Right cardiac atrium (tissue), 5 donors: ENCODE measurements at regions not wholly inside any gene's neighbourhood (a gene's known extent, or its start where the extent isn't known, plus 50 kb on each side); places are given as distances from the start of the nearest gene placed in this dataset.

Source experiments
- ATAC-seq, 2 donors: fragments of 200-7000 bp; cut with Tn5 transposase; one replicate each; pipeline versions ENCODE4 v1.8.0 to v1.9.1; 2020; ENCODE audit warnings: moderate library complexity in 2 of 2, mild to moderate bottlenecking in 1 of 2
- DNase-seq, 3 donors: peaks; one replicate each; pipeline ENCODE4 v3.0.0-alpha.2; 2020
- H3K27ac ChIP-seq: one replicate; pipeline ENCODE4 v1.5.1; 2013; ENCODE audit warnings: mild to moderate bottlenecking, low read length, control low read depth, moderate library complexity
- H3K27me3 ChIP-seq: one replicate; pipeline ENCODE4 v1.6.1; 2013; ENCODE audit not compliant: control insufficient read depth, insufficient read depth
- H3K4me1 ChIP-seq: one replicate; pipeline ENCODE4 v1.6.1; 2013; ENCODE audit warnings: low read length; ENCODE audit not compliant: control insufficient read depth, insufficient read depth
- H3K4me3 ChIP-seq: one replicate; pipeline ENCODE4 v1.5.1; 2013; ENCODE audit warnings: low read length, control low read depth
- H3K9me3 ChIP-seq: one replicate; pipeline ENCODE4 v1.6.1; 2013; ENCODE audit warnings: low read length; ENCODE audit not compliant: control insufficient read depth
- WGBS: extraction: QIAGEN DNeasy Blood & Tissue Kit; methylation state at CpG from one replicate; pipeline ENCODE4 v1.1.7; 2013; 5-methylcytosine and 5-hydroxymethylcytosine counted together
- intact Hi-C, 4 donors: fragments of 100-400 bp; cut with DNase I; formaldehyde crosslinking; loops; one replicate each; pipeline versions ENCODE4 v1.11.0 to v1.14.0; 2022 to 2023
- donor health status: healthy with polysubstance abuse.
- donor health status: DM: no; HTN: yes; CAD: no.
- donor health status: DM: no; HTN: no; CAD: no.
- donor health status: DM: no; HTN: yes; CAD: no; lungs with severe emphysema.
- donor health status: DM: yes; HTN: yes; CAD: no.

GRCh38 chr13:58584610-58585009 is 953.1 kb downstream of the PCDH17 start:
- Histone ChIP-seq H3K4me3 (no peak overlapping the region), H3K27me3 (no peaks in the 10 kb centered on the region), H3K27ac (no peak overlapping the region), H3K4me1 (no peaks in the 10 kb centered on the region), H3K9me3 (no peaks in the 10 kb centered on the region)
- ATAC-seq (no peak), DNase-seq (no peak)
- WGBS: 93% methylated on average over 2 of the region's 2 CpGs
- intact Hi-C loops: no loop called here

DNA sequence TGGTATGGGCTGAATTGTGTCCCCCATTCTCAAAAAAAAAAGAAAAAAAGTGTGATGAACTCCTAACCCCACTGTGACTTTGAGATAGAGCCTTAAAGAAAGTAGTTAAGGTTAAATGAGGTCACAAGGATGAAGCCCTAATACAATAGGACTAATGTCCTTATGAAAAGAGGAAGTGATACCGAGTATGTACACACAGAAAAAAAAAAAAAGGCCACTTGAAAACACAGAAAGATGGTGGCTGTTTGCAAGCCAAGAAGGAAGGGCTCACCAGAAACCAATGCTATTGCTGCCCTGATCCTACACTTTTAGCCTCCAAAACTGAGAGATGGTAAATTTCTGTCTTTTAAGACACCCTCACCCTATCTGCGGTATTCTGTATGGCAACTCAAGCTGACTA is 955.6 kb downstream of the PCDH17 start:
- Histone ChIP-seq H3K27ac (no peak overlapping the region), H3K9me3 (no peaks in the 10 kb centered on the region), H3K4me3 (no peak overlapping the region), H3K27me3 (no peaks in the 10 kb centered on the region), H3K4me1 (no peaks in the 10 kb centered on the region)
- 70% methylated on average over 2 of the region's 2 CpGs for WGBS
- DNase-seq: no peak
- intact Hi-C loops: no loop called here
- no peak for ATAC-seq

DNA sequence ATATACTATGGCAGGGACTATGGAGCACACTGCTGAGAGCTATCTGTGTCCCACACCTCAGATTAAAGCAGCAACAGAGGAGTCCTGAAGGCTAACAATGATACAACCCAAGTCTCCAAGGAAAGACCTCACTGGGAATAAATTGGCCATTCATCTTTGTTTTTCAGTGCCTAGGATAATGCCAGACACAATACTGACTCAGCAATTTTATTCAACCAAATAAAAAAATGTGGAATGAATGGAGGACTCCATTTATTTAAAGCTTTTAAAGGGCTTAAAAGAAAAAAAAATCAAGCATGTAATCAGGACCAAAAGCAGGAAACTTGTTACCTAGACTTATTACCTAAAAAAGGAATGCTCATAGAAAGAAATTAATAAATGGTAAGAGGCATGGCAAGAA is 960.5 kb downstream of the PCDH17 start:
- intact Hi-C loops: no loop called here
- no peak for DNase-seq
- Histone ChIP-seq H3K27me3 (no peaks in the 10 kb centered on the region), H3K27ac (no peak overlapping the region), H3K9me3 (no peaks in the 10 kb centered on the region), H3K4me1 (no peaks in the 10 kb centered on the region), H3K4me3 (no peak overlapping the region)
- no peak for ATAC-seq

DNA sequence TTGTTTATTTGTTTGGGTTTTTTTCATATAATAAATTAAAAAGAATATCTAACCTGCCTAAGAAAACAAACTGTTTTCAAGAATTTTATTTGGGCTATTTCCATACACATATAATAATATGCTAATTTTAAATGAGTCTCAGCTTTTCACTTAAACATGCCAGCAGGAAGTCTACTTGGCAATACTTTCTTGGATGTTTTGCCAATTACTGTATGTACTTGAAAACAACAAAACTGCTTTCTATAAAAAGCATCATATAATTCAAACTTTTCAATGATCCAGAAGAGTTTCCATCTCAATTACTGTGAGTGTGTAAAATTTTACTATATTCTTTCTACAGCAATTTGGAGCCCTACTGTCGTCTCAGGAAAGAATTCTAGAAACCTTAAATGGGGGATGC is 961.2 kb downstream of the PCDH17 start:
- intact Hi-C loops: no loop called here
- Histone ChIP-seq H3K4me1 (no peaks in the 10 kb centered on the region), H3K9me3 (no peaks in the 10 kb centered on the region), H3K27me3 (no peaks in the 10 kb centered on the region), H3K4me3 (no peak overlapping the region), H3K27ac (no peak overlapping the region)
- ATAC-seq: no peak
- DNase-seq: no peak
- 80% methylated on average over 1 of the region's 1 CpG for WGBS

DNA sequence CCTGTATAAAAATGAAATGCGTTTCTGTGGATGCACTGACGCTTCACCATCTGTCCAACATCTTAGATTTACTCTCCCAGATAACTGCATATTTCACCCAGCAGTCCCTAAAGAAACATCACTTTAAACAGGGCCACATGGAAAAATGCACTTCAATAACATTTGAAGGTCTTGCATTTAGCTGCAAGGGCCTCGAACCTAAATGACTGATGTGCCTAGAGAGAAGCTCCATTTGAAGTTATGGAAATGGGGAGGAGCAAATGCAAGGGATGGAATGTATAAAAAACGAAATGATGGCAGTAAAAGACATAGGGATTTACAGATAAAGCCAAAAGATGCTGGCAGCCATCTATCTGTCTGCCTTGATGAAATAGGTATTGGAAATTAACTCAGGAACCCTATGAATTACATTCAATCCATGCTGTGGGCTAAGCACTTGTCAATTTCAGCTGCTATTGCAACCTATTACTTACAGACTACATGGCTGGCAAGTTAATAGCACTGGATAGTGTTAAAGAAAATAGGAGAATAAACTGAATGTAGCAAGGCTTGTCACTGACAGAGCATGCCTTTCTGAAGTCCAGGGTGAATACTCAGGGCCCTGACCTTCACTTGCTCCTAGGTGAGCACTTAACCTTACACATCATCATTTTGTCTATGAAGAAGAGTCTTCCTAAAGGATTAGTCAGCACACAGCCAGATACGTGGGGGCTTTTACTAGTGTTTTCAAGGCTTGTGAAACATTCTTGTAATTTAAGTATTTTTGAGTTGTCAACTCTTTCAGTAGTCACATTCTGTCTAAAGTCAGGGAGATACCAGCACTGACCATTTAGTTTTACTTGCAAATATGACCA is 963.4 kb downstream of the PCDH17 start:
- H3K27ac ChIP-seq: no peak overlapping the region
- H3K4me3 ChIP-seq: no peak overlapping the region
- intact Hi-C loops: no loop called here
- WGBS: 63% methylated on average over 5 of the region's 5 CpGs
- DNase-seq: no peak
- H3K9me3 ChIP-seq: no peaks in the 10 kb centered on the region
- no peaks in the 10 kb centered on the region for H3K4me1 ChIP-seq
- no peak for ATAC-seq
- H3K27me3 ChIP-seq: no peaks in the 10 kb centered on the region

GRCh38 chr13:58597552-58597951 is 966.0 kb downstream of the PCDH17 start:
- H3K4me1 ChIP-seq: no peaks in the 10 kb centered on the region
- H3K4me3 ChIP-seq: no peak overlapping the region
- DNase-seq (no peak), ATAC-seq (no peak)
- no peaks in the 10 kb centered on the region for H3K9me3 ChIP-seq
- WGBS: 96% methylated on average over 2 of the region's 2 CpGs
- no peaks in the 10 kb centered on the region for H3K27me3 ChIP-seq
- no peak overlapping the region for H3K27ac ChIP-seq
- intact Hi-C loops: no loop called here

DNA sequence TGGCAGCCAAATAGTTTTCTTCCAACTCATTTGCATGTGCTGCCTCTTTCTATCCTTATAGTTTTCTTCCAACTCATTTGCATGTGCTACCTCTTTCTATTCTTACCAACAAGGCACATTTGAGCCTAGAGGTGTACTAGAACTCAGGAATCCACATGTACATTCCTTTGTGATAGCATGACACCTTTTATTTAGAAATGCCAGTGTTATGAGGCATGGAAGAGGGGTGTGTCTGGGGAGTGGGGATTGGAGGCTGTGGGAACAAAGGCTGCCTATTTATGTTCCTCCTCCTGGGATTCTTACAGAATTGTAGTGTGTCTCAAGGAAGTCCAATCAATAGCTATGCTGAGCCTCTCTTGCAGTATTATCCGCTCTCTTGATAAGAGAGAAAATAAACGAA is 966.7 kb downstream of the PCDH17 start:
- no peak for DNase-seq
- Histone ChIP-seq H3K9me3 (no peaks in the 10 kb centered on the region), H3K4me3 (no peak overlapping the region), H3K4me1 (no peaks in the 10 kb centered on the region), H3K27me3 (no peaks in the 10 kb centered on the region), H3K27ac (no peak overlapping the region)
- ATAC-seq: no peak
- intact Hi-C loops: no loop called here
- 57% methylated on average over 2 of the region's 2 CpGs for WGBS

DNA sequence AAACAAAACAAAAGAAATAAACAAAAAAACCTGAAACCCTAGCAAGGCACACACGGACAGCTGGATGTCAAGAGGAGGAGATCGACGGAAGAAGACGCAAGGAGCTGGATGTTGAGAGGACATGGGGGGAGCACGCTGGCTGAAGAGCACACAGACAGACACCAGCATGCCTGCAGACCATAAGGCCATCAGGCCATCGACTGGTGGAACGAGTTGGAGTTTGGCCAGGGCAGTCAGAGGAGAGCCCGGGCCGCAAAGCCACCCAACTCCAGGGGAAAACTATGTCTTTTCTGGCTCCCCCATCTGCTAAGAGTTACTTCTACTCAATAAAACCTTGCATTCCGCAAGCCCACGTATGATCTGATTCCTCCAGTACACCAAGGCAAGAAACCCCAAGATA is 979.6 kb downstream of the PCDH17 start:
- WGBS: 95% methylated on average over 11 of the region's 11 CpGs
- intact Hi-C loops: no loop called here
- ATAC-seq (no peak), DNase-seq (no peak)
- Histone ChIP-seq H3K4me1 (no peaks in the 10 kb centered on the region), H3K4me3 (no peak overlapping the region), H3K27ac (no peak overlapping the region), H3K9me3 (no peaks in the 10 kb centered on the region), H3K27me3 (no peaks in the 10 kb centered on the region)

GRCh38 chr13:58617880-58618665 is 986.5 kb downstream of the PCDH17 start:
- ATAC-seq (no peak), DNase-seq (no peak)
- Histone ChIP-seq H3K4me3 (no peak overlapping the region), H3K4me1 (no peaks in the 10 kb centered on the region), H3K27me3 (no peaks in the 10 kb centered on the region), H3K27ac (no peak overlapping the region), H3K9me3 (no peaks in the 10 kb centered on the region)
- 89% methylated on average over 3 of the region's 3 CpGs for WGBS
- intact Hi-C loops: no loop called here

- H3K9me3 ChIP-seq: no peaks in the 10 kb centered on the region
- WGBS: 59% methylated on average over 5 of the region's 5 CpGs
- H3K27me3 ChIP-seq: no peaks in the 10 kb centered on the region
- ATAC-seq: no peak
- no peak for DNase-seq
- intact Hi-C loops: no loop called here
- no peaks in the 10 kb centered on the region for H3K4me1 ChIP-seq
- H3K27ac ChIP-seq: no peak overlapping the region
- H3K4me3 ChIP-seq: no peak overlapping the region
Observed at GRCh38 chr13:58619396-58620113, 988.0 kb downstream of the PCDH17 start.

DNA sequence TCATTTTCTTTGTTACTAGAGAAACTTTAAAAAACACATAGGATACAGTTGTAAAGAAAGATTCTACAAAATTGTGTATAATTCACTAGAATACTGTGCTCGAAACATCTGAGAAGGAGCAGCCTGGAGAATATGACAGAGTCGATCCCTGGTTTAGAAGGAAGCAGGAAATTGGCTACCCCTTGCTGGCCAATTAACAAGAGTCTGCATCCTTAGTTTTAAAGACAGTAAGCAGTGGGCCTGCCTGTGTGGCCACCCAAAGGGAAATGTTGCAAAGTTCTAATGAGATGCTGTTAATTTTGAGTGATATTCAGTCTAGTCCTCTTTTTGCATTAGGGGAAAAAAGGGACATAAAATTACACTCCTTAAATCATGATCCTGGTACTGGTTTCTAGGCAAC is 988.6 kb downstream of the PCDH17 start:
- no peaks in the 10 kb centered on the region for H3K9me3 ChIP-seq
- H3K27me3 ChIP-seq: no peaks in the 10 kb centered on the region
- no peak for ATAC-seq
- no peak overlapping the region for H3K27ac ChIP-seq
- 68% methylated on average over 2 of the region's 2 CpGs for WGBS
- no peak for DNase-seq
- H3K4me3 ChIP-seq: no peak overlapping the region
- no peaks in the 10 kb centered on the region for H3K4me1 ChIP-seq
- intact Hi-C loops: no loop called here
